ENCODE measurements at regions not wholly inside any gene's neighbourhood (a gene's known extent, or its start where the extent isn't known, plus 50 kb on each side); places are given as distances from the start of the nearest gene placed in this dataset.
"Not testable (repeated sequence)": the region's sequence is repeated elsewhere in the genome, so short reads cannot be mapped to it uniquely, and the experiment has no call there.

GRCh38 chr9:33722359-33722675 is 73.0 kb upstream of the PRSS3 start:
- H3K36me3 ChIP-seq = no peaks in the 10 kb centered on the region
- in situ Hi-C loops (cut with MboI; ENCODE audit: low sequenced_read_pairs in 4 of 4) (loop anchor here (5.0 to 10.0 kb wide), 3 partner anchors 88 to 100 kb away; no protein-coding TSS in a partner anchor), intact Hi-C loops (cut with DNase I; ENCODE audit: low total_unique reads) (loop anchor here (1.0 kb wide), 1 partner anchor 98 kb away; no protein-coding TSS in a partner anchor)
- H3K27me3 ChIP-seq = no peaks in the 10 kb centered on the region
- TF ChIP-seq POLR2A (IDR thresholded peaks at IDR 0.05) = no peak
- TF ChIP-seq CTCF (IDR thresholded peaks at IDR 0.05 in 4 of 5, conservative IDR thresholded peaks at IDR 0.05 in 1 of 5) = no peak
- H3K27ac ChIP-seq = no peak overlapping the region
- DNase-seq (no peak), ATAC-seq (no peak)
- no peak overlapping the region for H3K4me3 ChIP-seq
- peaks cover 4 to 5% of the 10 kb centered on the region in 2 donors for H3K4me1 ChIP-seq
- H3K9me3 ChIP-seq = no peaks in the 10 kb centered on the region

GRCh38 chr9:33728613-33729012 is 66.7 kb upstream of the PRSS3 start:
- in situ Hi-C loops (cut with MboI; ENCODE audit: low sequenced_read_pairs in 4 of 4) = loop anchor here in 1 of 4 donors (10.0 kb wide), 1 partner anchor 94 kb away; no protein-coding TSS in a partner anchor
- no peak for DNase-seq
- Histone ChIP-seq H3K36me3 (no peaks in the 10 kb centered on the region), H3K27me3 (no peaks in the 10 kb centered on the region), H3K9me3 (no peaks in the 10 kb centered on the region), H3K4me3 (no peak overlapping the region), H3K27ac (no peak overlapping the region), H3K4me1 (no peaks in the 10 kb centered on the region)
- TF ChIP-seq POLR2A (IDR thresholded peaks at IDR 0.05) = no peak
- no peak for TF ChIP-seq CTCF (IDR thresholded peaks at IDR 0.05 in 4 of 5, conservative IDR thresholded peaks at IDR 0.05 in 1 of 5)
- intact Hi-C loops (cut with DNase I; ENCODE audit: low total_unique reads) = no loop called here
- no peak for ATAC-seq

- Histone ChIP-seq H3K27me3 (no peaks in the 10 kb centered on the region), H3K27ac (no peak overlapping the region), H3K4me3 (no peak overlapping the region), H3K9me3 (no peaks in the 10 kb centered on the region), H3K4me1 (no peaks in the 10 kb centered on the region), H3K36me3 (no peaks in the 10 kb centered on the region)
- TF ChIP-seq CTCF (IDR thresholded peaks at IDR 0.05 in 4 of 5, conservative IDR thresholded peaks at IDR 0.05 in 1 of 5) (no peak), POLR2A (IDR thresholded peaks at IDR 0.05) (no peak)
- ATAC-seq (no peak), DNase-seq (no peak)
- intact Hi-C loops (cut with DNase I; ENCODE audit: low total_unique reads) (no loop called here), in situ Hi-C loops (cut with MboI; ENCODE audit: low sequenced_read_pairs in 4 of 4) (no loop called here)
These were observed 64.2 kb upstream of the PRSS3 start for GRCh38 chr9:33731142-33731541.

- H3K4me3 ChIP-seq = no peak overlapping the region
- DNase-seq (no peak), ATAC-seq (no peak)
- in situ Hi-C loops (cut with MboI; ENCODE audit: low sequenced_read_pairs in 4 of 4) (no loop called here), intact Hi-C loops (cut with DNase I; ENCODE audit: low total_unique reads) (no loop called here)
- H3K4me1 ChIP-seq = no peaks in the 10 kb centered on the region
- H3K27ac ChIP-seq = no peak overlapping the region
- TF ChIP-seq POLR2A (IDR thresholded peaks at IDR 0.05) = no peak
- no peak for TF ChIP-seq CTCF (IDR thresholded peaks at IDR 0.05 in 4 of 5, conservative IDR thresholded peaks at IDR 0.05 in 1 of 5)
- H3K36me3 ChIP-seq = no peaks in the 10 kb centered on the region
- H3K9me3 ChIP-seq = no peaks in the 10 kb centered on the region
- no peaks in the 10 kb centered on the region for H3K27me3 ChIP-seq
These were observed 63.7 kb upstream of the PRSS3 start for GRCh38 chr9:33731625-33732024.

- H3K27ac ChIP-seq; H3K27me3 ChIP-seq; H3K9me3 ChIP-seq; in situ Hi-C loops (cut with MboI; ENCODE audit: low sequenced_read_pairs in 4 of 4); H3K4me1 ChIP-seq; DNase-seq; intact Hi-C loops (cut with DNase I; ENCODE audit: low total_unique reads); H3K4me3 ChIP-seq; ATAC-seq; H3K36me3 ChIP-seq: not testable (repeated sequence)
These were observed 61.0 kb upstream of the PRSS3 start for GRCh38 chr9:33734247-33734940.

- H3K36me3 ChIP-seq; intact Hi-C loops (cut with DNase I; ENCODE audit: low total_unique reads): not testable (repeated sequence)
These were observed 60.2 kb upstream of the PRSS3 start for GRCh38 chr9:33734941-33735835.

More at GRCh38 chr9:33734941-33735835, 60.2 kb upstream of the PRSS3 start:
- H3K4me3 ChIP-seq; H3K9me3 ChIP-seq; H3K4me1 ChIP-seq; DNase-seq; in situ Hi-C loops (cut with MboI; ENCODE audit: low sequenced_read_pairs in 4 of 4); ATAC-seq; H3K27me3 ChIP-seq; H3K27ac ChIP-seq: not testable (repeated sequence)
